ENCODE measurements at regions not wholly inside any gene's neighbourhood (a gene's known extent, or its start where the extent isn't known, plus 50 kb on each side); places are given as distances from the start of the nearest gene placed in this dataset.

DNA sequence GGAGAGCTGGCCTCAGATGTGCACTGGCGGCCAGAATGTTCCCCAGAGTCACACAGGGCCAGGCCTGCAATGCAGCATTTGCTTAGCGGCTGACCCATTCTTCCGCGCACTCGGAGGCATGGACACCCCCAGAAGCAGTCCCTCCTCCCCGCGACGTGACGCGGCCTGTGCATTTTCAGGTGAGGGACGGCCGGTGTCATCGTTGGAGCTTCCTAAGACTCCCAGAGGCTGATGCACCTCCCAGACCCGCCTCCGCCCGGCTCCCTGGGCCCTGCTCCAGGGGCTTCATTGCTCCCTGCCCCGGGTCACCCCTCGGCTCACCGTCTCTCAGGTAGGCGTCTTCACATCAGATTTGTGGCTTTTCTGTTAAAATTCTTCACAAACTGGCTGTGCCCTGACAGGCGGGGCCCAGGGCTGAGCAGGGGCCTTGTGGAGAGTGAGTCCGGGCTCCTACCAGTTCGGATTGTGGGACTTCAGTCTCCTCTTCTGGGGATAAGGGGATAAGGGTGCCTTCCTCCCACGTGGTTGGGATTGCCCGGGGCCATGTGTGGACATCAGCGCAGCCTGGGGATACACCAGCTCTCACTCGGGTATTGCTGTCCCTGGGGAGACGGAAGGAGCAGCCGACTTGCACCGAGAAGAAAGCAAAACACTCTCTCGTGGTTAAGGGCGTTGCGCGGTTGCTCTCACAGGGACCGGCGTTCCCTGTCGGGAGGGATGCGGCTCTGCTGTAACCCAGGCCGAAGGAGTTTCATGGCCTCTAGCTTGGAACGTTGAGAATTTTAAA lies 249.1 kb downstream of the ADGRD1 start:
- H3K4me3 ChIP-seq (ENCODE audit: insufficient read depth, low read depth, low read length): no peak overlapping the region
- WGBS, 2 experiments (ENCODE audit: extremely low coverage in 2 of 2, insufficient read length in 1 of 2): 88% methylated on average over 14 of the region's 40 CpGs; no CpG with 5 or more reads in 1 of the 2 experiments
- H3K14ac ChIP-seq (replicated peaks; ENCODE audit: low read depth, low read length): no peak overlapping the region
- H3K4me1 ChIP-seq (ENCODE audit: control insufficient read depth, insufficient read depth, low read length): no peaks in the 10 kb centered on the region
- H4K91ac ChIP-seq (ENCODE audit: insufficient read depth, low read depth, low read length): no peak overlapping the region
- no peaks in the 10 kb centered on the region for H3K36me3 ChIP-seq (ENCODE audit: control insufficient read depth, insufficient read depth, low read length)
- no peak for ATAC-seq (ENCODE audit: low read depth)
- POLR2A ChIA-PET (ENCODE audit: unreplicated experiment): no interaction called here
- no peak overlapping the region for H4K5ac ChIP-seq (ENCODE audit: low read depth, low read length)
- peaks cover 25% of the 10 kb centered on the region for H3K9me3 ChIP-seq (ENCODE audit: control insufficient read depth, insufficient read depth, low read length)
- no peak overlapping the region for H4K8ac ChIP-seq (ENCODE audit: low read depth in 2 of 2, low read length in 2 of 2)
- H2BK20ac ChIP-seq (ENCODE audit: low read depth, low read length): no peak overlapping the region
- CTCF ChIA-PET: no interaction called here
- no peak overlapping the region for H2AK5ac ChIP-seq (ENCODE audit: low read depth, low read length)
- no peak overlapping the region for H3K9ac ChIP-seq (ENCODE audit: low read depth, low read length)
- H3K4me2 ChIP-seq (ENCODE audit: low read depth, low read length): no peak overlapping the region
- H2BK5ac ChIP-seq (ENCODE audit: low read depth, low read length, poor library complexity, severe bottlenecking): no peak overlapping the region
- no peaks in the 10 kb centered on the region for H3K27me3 ChIP-seq (ENCODE audit: control insufficient read depth, insufficient read depth, low read length)
- DNase-seq: no peak
- BruUV-seq (replicated peaks): no TSS peak
- H3K18ac ChIP-seq (ENCODE audit: low read depth, low read length): no peak overlapping the region
- H2AFZ ChIP-seq (replicated peaks; ENCODE audit: low read length, poor library complexity): no peak overlapping the region
- H2BK120ac ChIP-seq (ENCODE audit: low read depth, low read length): no peak overlapping the region
- in situ Hi-C loops (cut with MboI; ENCODE audit: low sequenced_read_pairs) (no loop called here), dilution Hi-C loops (cut with HindIII; ENCODE audit: low sequenced_read_pairs, unreplicated experiment) (no loop called here), intact Hi-C loops (cut with micrococcal nuclease) (no loop called here)
- H3K56ac ChIP-seq (ENCODE audit: extremely low read depth, insufficient read depth, low read length): no peak overlapping the region
- H4K20me1 ChIP-seq (ENCODE audit: insufficient read depth, low read length): no peaks in the 10 kb centered on the region
- no peak overlapping the region for H2BK15ac ChIP-seq (ENCODE audit: low read depth, low read length)
- no peak overlapping the region for H3K23ac ChIP-seq (ENCODE audit: low read depth, low read length)
- no peak overlapping the region for H2AK9ac ChIP-seq (replicated peaks; ENCODE audit: low read depth, low read length, poor library complexity)
- no peaks in the 10 kb centered on the region for H3K9me1 ChIP-seq (ENCODE audit: insufficient read depth, low read length)
- TF ChIP-seq FOS (IDR thresholded peaks at IDR 0.05; ENCODE audit: low read depth, low read length) (no peak), RAD21 (IDR thresholded peaks at IDR 0.05; ENCODE audit: low read length) (no peak), CHD1 (IDR thresholded peaks at IDR 0.05; ENCODE audit: low read depth, low read length) (no peak), RFX5 (IDR thresholded peaks at IDR 0.05; ENCODE audit: low read depth, low read length) (no peak), ELK1 (IDR thresholded peaks at IDR 0.05; ENCODE audit: borderline replicate concordance, low read depth, low read length) (no peak), SMC3 (IDR thresholded peaks at IDR 0.05; ENCODE audit: low read depth, low read length) (no peak), MXI1 (IDR thresholded peaks at IDR 0.05; ENCODE audit: borderline replicate concordance, low read depth, low read length) (no peak), NFE2L2 (IDR thresholded peaks at IDR 0.05; ENCODE audit: low read depth, low read length) (no peak), POLR2A (IDR thresholded peaks at IDR 0.05; ENCODE audit: low read depth, low read length) (no peak), MAFK (IDR thresholded peaks at IDR 0.05; ENCODE audit: low read depth, low read length) (no peak), MAZ (IDR thresholded peaks at IDR 0.05; ENCODE audit: borderline replicate concordance, low read depth, low read length) (no peak), USF2 (IDR thresholded peaks at IDR 0.05; ENCODE audit: low read depth, low read length) (no peak), CEBPB (IDR thresholded peaks at IDR 0.05; ENCODE audit: low read depth, low read length) (no peak), RCOR1 (IDR thresholded peaks at IDR 0.05; ENCODE audit: insufficient replicate concordance, low read length) (no peak), BHLHE40 (IDR thresholded peaks at IDR 0.05; ENCODE audit: low read depth, low read length) (no peak)
- TF ChIP-seq, protein P1, sequence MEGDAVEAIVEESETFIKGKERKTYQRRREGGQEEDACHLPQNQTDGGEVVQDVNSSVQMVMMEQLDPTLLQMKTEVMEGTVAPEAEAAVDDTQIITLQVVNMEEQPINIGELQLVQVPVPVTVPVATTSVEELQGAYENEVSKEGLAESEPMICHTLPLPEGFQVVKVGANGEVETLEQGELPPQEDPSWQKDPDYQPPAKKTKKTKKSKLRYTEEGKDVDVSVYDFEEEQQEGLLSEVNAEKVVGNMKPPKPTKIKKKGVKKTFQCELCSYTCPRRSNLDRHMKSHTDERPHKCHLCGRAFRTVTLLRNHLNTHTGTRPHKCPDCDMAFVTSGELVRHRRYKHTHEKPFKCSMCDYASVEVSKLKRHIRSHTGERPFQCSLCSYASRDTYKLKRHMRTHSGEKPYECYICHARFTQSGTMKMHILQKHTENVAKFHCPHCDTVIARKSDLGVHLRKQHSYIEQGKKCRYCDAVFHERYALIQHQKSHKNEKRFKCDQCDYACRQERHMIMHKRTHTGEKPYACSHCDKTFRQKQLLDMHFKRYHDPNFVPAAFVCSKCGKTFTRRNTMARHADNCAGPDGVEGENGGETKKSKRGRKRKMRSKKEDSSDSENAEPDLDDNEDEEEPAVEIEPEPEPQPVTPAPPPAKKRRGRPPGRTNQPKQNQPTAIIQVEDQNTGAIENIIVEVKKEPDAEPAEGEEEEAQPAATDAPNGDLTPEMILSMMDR (conservative IDR thresholded peaks at IDR 0.05; ENCODE audit: low read depth, low read length): no peak
- H3K4ac ChIP-seq (ENCODE audit: low read depth, low read length): no peak overlapping the region
- H3K79me1 ChIP-seq (ENCODE audit: low read depth in 1 of 2, low read length in 2 of 2): no peaks in the 10 kb centered on the region
- H3K27ac ChIP-seq (ENCODE audit: insufficient read depth, low read length): no peak overlapping the region

All from IMR-90 (cell line).